Kasumi-1 (cell line): ENCODE measurements at regions not wholly inside any gene's neighbourhood (a gene's known extent, or its start where the extent isn't known, plus 50 kb on each side); places are given as distances from the start of the nearest gene placed in this dataset.

ENCODE experiments used
- DNase-seq, 2 experiments: peaks; one replicate each; lab custom pipeline; 2025; lab: John Stamatoyannopoulos, UW

DNA sequence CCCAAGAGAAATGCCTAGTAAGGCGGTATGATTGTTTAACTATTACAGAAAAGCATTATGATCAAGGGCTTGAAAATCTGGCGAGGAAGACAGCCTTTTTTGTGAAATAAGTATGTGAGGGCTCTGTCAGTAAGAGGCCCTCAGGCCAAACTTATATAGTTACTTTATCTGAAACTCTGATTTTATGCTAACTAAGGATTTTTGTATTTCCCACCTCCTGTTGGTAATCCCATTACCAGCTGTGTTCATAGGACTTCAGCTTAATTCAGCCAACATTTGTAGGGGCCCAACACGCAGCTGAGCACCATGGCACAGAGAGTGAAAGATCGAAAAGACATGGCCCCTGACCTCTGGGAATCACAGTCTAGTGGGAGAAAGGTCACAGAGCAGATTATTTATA is 318.3 kb upstream of the WWC1 start:
- DNase-seq, result no peak

- DNase-seq, result no peak
Measured at GRCh38 chr5:167984951-167985350, 306.5 kb upstream of the WWC1 start.

DNA sequence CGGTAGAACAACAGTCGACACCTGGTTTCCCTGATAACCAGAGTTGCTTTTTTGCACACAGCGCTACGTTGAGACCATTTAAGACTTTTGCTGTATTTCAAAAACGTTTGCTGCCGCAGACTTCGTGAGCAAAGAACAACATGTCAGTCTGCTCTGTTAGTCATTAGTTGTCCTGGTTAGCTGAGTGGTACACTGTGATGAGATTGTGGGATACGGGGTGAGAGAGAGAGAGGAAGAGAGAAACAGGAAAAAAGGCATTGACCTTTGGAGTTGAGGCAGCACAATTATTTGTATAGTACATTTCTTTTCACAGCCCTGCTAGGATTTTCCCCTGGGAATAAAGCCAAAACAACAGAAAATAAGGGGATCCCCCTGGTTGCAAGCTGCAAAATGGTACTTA is 306.1 kb upstream of the WWC1 start:
- DNase-seq, result no peak

GRCh38 chr5:167987490-167988280 is 303.8 kb upstream of the WWC1 start:
- no peak for DNase-seq

- DNase-seq, result no peak
Measured at GRCh38 chr5:167992868-167993267, 298.6 kb upstream of the WWC1 start.

GRCh38 chr5:167993771-167994170 is 297.7 kb upstream of the WWC1 start:
- no peak for DNase-seq

DNA sequence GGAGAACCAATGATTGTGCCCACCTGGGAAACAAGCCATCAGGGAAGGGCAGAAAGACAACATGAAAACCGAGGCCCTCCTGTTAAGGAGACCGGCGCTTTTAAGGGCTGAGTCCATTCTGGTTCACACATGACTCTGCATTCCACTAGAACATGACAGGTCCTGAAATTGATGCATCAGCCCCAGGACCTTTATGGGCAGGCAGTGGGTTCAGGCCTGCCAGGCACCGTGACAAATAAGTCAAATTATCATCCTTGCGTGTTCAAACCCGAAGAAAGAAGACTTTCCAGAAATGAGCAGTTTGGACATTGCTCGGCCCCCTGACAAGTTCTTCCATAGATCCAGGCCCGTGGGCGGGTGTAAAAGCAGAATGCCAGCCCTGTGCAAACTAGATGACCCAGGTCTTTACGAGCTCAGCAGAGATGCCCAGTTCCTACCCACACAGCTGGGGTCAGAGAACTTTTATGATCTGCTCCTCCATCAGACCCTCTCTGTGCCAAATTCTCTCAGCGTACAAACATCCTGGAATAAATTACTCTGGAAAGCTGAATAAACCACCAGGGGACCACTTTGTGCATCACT is 295.5 kb upstream of the WWC1 start:
- no peak for DNase-seq

- DNase-seq, result no peak
Measured at GRCh38 chr5:167998148-167998767, 293.2 kb upstream of the WWC1 start.

GRCh38 chr5:167999182-167999581 is 292.3 kb upstream of the WWC1 start:
- DNase-seq, result no peak

DNA sequence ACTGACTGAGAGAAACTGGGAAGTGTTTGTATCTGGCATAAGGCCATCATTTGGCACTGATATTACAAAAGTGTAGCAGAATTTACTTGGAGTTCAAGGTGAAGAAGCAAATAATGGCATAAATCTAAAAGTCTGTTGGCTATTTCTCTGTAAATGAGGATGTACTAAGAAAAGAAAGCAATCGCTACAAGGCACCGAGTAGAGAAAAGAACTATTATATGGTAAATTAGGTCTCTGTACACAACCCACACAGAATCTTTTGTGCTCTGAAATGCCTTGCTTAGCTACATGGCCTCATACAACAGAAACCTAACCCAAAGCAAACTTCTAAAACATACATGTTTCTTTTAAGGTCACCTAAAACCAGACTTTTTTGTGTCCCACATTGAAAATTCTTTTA is 290.1 kb upstream of the WWC1 start:
- no peak for DNase-seq

DNA sequence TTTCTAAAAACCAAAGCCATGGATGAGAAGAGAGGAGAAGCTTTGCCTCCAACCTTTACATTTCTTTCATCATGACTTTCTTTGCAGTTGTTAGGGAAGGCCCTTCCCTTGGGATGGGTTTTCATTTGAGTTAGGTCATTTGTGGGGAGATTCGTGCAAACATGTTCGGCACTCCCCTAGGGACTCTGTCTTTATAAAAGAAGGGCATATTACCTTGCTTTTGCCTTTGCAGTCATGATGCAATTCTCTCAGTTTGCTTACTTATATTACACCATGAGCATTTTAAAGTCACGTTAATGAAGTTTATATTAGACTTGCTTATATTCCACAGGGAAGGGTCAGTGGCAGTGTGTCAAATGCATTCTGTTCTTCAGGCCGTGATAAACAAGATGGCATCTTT is 289.3 kb upstream of the WWC1 start:
- no peak for DNase-seq

GRCh38 chr5:168005093-168005492 is 286.4 kb upstream of the WWC1 start:
- no peak for DNase-seq

GRCh38 chr5:168005936-168006335 is 285.5 kb upstream of the WWC1 start:
- no peak for DNase-seq

GRCh38 chr5:168006456-168007130 is 284.9 kb upstream of the WWC1 start:
- DNase-seq, result no peak

DNA sequence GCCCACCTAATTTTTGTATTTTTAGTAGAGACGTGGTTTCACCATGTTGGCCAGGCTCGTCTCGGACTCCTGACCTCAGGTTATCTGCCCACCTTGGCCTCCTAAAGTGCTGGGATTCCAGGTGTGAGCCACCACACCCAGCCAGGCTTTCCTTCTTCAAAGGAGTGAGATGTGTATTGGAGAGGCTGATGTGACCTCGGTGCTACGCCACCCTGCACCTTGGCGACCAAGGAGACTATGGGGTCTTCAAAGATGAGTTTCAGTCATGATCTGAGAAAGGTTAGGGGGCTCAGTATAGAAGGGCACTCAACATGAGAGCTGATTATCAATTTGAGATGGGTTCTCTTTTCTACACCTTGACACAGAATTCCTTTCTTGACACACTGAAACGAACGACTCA is 284.2 kb upstream of the WWC1 start:
- no peak for DNase-seq

- DNase-seq, result no peak
Measured at GRCh38 chr5:168008555-168008954, 282.9 kb upstream of the WWC1 start.

- no peak for DNase-seq
Measured at GRCh38 chr5:168011096-168011495, 280.3 kb upstream of the WWC1 start.

GRCh38 chr5:168012006-168012405 is 279.4 kb upstream of the WWC1 start:
- DNase-seq, result no peak

- DNase-seq, result no peak
Measured at GRCh38 chr5:168013546-168013945, 277.9 kb upstream of the WWC1 start.

DNA sequence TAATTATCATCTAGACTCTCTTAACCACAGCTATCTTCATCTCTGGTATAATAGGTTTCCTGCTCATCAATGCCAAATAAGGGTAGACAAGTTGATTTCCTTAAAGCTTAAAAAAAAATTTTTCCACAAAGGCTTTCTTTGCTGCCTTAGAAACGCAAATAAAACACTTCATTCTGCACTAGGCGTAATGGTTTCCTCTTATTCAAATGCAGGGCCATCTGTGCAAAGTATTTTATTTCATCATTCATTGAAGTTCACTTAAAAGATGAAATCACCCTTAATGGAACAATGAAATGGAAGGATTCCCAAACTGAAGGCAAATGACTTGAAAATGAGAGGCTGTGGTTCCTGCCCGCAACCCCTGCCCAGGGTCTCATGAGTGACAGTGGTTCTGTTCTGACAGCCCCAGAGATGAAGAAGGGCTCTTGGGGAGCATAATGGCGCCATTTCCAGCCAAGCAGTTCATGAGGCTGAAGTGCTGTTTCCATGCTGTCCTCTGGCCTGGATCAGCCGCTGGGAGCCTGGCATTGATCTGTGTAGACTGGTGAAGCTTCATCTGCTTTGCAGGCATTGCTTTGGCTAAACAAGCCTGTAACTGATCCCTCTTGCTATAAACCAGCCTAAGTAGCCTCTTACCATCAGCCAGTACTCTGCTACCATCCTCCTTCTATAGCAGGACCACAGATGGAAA is 276.9 kb upstream of the WWC1 start:
- DNase-seq, result no peak

GRCh38 chr5:168015506-168015905 is 275.9 kb upstream of the WWC1 start:
- DNase-seq, result no peak

- DNase-seq, result no peak
Measured at GRCh38 chr5:168017313-168017712, 274.1 kb upstream of the WWC1 start.
